Endodermal cell (in vitro differentiated cells): ENCODE measurements at regions not wholly inside any gene's neighbourhood (a gene's known extent, or its start where the extent isn't known, plus 50 kb on each side); places are given as distances from the start of the nearest gene placed in this dataset.

Experiments used
- DNase-seq: peaks from one replicate; pipeline ENCODE4 v3.0.0-alpha.2; 2017
- H3K27ac ChIP-seq: 2 replicates; pipeline ENCODE4 v1.5.1; 2013; ENCODE audit warnings: mild to moderate bottlenecking, low read depth, low read length, moderate library complexity
- H3K27me3 ChIP-seq: 2 replicates; pipeline ENCODE4 v1.6.1; 2013; ENCODE audit warnings: mild to moderate bottlenecking, low read length, moderate library complexity; ENCODE audit not compliant: insufficient read depth, control insufficient read depth, poor library complexity, severe bottlenecking
- H3K36me3 ChIP-seq: 2 replicates; pipeline ENCODE4 v1.7.0; 2013; ENCODE audit warnings: mild to moderate bottlenecking, low read length, moderate library complexity; ENCODE audit not compliant: control insufficient read depth, insufficient read depth
- H3K4me1 ChIP-seq: one replicate; pipeline ENCODE4 v1.7.0; 2013; ENCODE audit warnings: low read length; ENCODE audit not compliant: control insufficient read depth, insufficient read depth
- H3K4me3 ChIP-seq: 2 replicates; pipeline ENCODE4 v1.5.1; 2013; ENCODE audit warnings: mild to moderate bottlenecking, low read length, moderate library complexity
- H3K9ac ChIP-seq: 2 replicates; pipeline ENCODE4 v1.6.1; 2013; ENCODE audit warnings: mild to moderate bottlenecking, low read length, moderate library complexity; ENCODE audit not compliant: poor library complexity, severe bottlenecking; ENCODE audit errors: extremely low read depth
- H3K9me3 ChIP-seq: 2 replicates; pipeline ENCODE4 v1.6.1; 2013; ENCODE audit warnings: mild to moderate bottlenecking, low read length, moderate library complexity; ENCODE audit not compliant: control insufficient read depth
- H3K27ac Mint-ChIP-seq: 2 replicates; pipeline ENCODE4 v1.8.0; 2020; ENCODE audit warnings: mixed read lengths
- H3K27me3 Mint-ChIP-seq: 2 replicates; pipeline ENCODE4 v1.8.0; 2021; ENCODE audit warnings: mild to moderate bottlenecking, mixed read lengths; ENCODE audit not compliant: insufficient read depth
- H3K36me3 Mint-ChIP-seq: 2 replicates; pipeline ENCODE4 v1.8.0; 2020; ENCODE audit warnings: low read depth, mixed read lengths
- H3K4me1 Mint-ChIP-seq: 2 replicates; pipeline ENCODE4 v1.8.0; 2020; ENCODE audit warnings: mixed read lengths
- H3K4me3 Mint-ChIP-seq: 2 replicates; pipeline ENCODE4 v1.8.0; 2020; ENCODE audit warnings: mild to moderate bottlenecking, moderate library complexity, mixed read lengths
- H3K9me3 Mint-ChIP-seq: 2 replicates; pipeline ENCODE4 v1.8.0; 2020; ENCODE audit warnings: mild to moderate bottlenecking, mixed read lengths
- CTCF ChIP-seq: fragments of 200-600 bp; sonication (generic); conservative IDR thresholded peaks from 2 replicates; pipeline ENCODE4 v1.5.0; 2021; ENCODE audit warnings: antibody characterized with exemption, mild to moderate bottlenecking
- WGBS, 2 experiments: methylation state at CpG; one replicate each; pipeline versions ENCODE4 v1.1.5 to v1.1.7; 2013; ENCODE audit warnings: missing lambda C conversion rate in 2 of 2, mixed read lengths in 1 of 2; ENCODE audit not compliant: insufficient coverage in 1 of 2, insufficient read length in 1 of 2; 5-methylcytosine and 5-hydroxymethylcytosine counted together

GRCh38 chr10:35993591-35994515, 351.8 kb upstream of the FZD8 start:
- WGBS, 2 experiments: 82 to 88% methylated on average over 5 to 8 of the region's 8 CpGs
- no peak for TF ChIP-seq CTCF
- no peak overlapping the region for H3K4me3 Mint-ChIP-seq
- Histone ChIP-seq H3K27ac (no peak overlapping the region), H3K27me3 (no peaks in the 10 kb centered on the region), H3K9me3 (no peaks in the 10 kb centered on the region), H3K9ac (no peak overlapping the region), H3K4me3 (no peak overlapping the region), H3K36me3 (no peaks in the 10 kb centered on the region), H3K4me1 (no peaks in the 10 kb centered on the region)
- H3K9me3 Mint-ChIP-seq: no peaks in the 10 kb centered on the region
- H3K27ac Mint-ChIP-seq: no peak overlapping the region
- H3K36me3 Mint-ChIP-seq: no peaks in the 10 kb centered on the region
- peaks cover 3% of the 10 kb centered on the region for H3K4me1 Mint-ChIP-seq
- DNase-seq: no peak
- peaks cover 16% of the 10 kb centered on the region for H3K27me3 Mint-ChIP-seq

- H3K27ac ChIP-seq: no peak overlapping the region
- H3K27me3 ChIP-seq: no peaks in the 10 kb centered on the region
- no peak for DNase-seq
- Mint-ChIP-seq H3K27me3 (peaks cover 25% of the 10 kb centered on the region), H3K36me3 (no peaks in the 10 kb centered on the region), H3K27ac (no peak overlapping the region), H3K9me3 (no peaks in the 10 kb centered on the region), H3K4me1 (peaks cover 3% of the 10 kb centered on the region), H3K4me3 (no peak overlapping the region)
- no peak overlapping the region for H3K4me3 ChIP-seq
- no peaks in the 10 kb centered on the region for H3K9me3 ChIP-seq
- no peak for TF ChIP-seq CTCF
- H3K36me3 ChIP-seq: no peaks in the 10 kb centered on the region
- H3K4me1 ChIP-seq: no peaks in the 10 kb centered on the region
- H3K9ac ChIP-seq: no peak overlapping the region
Measured at GRCh38 chr10:35992107-35992506, 350.0 kb upstream of the FZD8 start.

- peaks cover 53% of the 10 kb centered on the region for H3K27me3 Mint-ChIP-seq
- no peaks in the 10 kb centered on the region for H3K4me1 Mint-ChIP-seq
- WGBS, 2 experiments: 92 to 93% methylated on average over 3 to 7 of the region's 7 CpGs
- no peak overlapping the region for H3K27ac Mint-ChIP-seq
- H3K27ac ChIP-seq: peak overlapping the region; percentile 32
- no peak for TF ChIP-seq CTCF
- no peaks in the 10 kb centered on the region for H3K9me3 ChIP-seq
- no peaks in the 10 kb centered on the region for H3K36me3 Mint-ChIP-seq
- H3K4me3 ChIP-seq: no peak overlapping the region
- H3K9ac ChIP-seq: no peak overlapping the region
- DNase-seq: no peak
- H3K4me3 Mint-ChIP-seq: no peak overlapping the region
- no peaks in the 10 kb centered on the region for H3K27me3 ChIP-seq
- no peaks in the 10 kb centered on the region for H3K4me1 ChIP-seq
- H3K9me3 Mint-ChIP-seq: no peaks in the 10 kb centered on the region
- H3K36me3 ChIP-seq: no peaks in the 10 kb centered on the region
Measured at GRCh38 chr10:35986756-35987502, 344.8 kb upstream of the FZD8 start.
